Hepatocyte (in vitro differentiated cells): ENCODE measurements at regions not wholly inside any gene's neighbourhood (a gene's known extent, or its start where the extent isn't known, plus 50 kb on each side); places are given as distances from the start of the nearest gene placed in this dataset.

Source experiments
- CTCF ChIP-seq: fragments of 200-600 bp; sonication (generic); IDR thresholded peaks from 2 replicates; pipeline ENCODE4 v1.5.1; 2016; ENCODE audit warnings: antibody characterized with exemption, mild to moderate bottlenecking; ENCODE audit not compliant: poor library complexity
- EZH2 ChIP-seq: fragments of 200-600 bp; sonication (generic); IDR thresholded peaks from 2 replicates; pipeline ENCODE4 v1.6.1; 2016; ENCODE audit warnings: antibody characterized with exemption, mild to moderate bottlenecking, borderline replicate concordance

GRCh38 chr9:78541868-78542443, 245.0 kb downstream of the PSAT1 start:
- TF ChIP-seq CTCF = no peak
- no peak for TF ChIP-seq EZH2
